ENCODE measurements at regions not wholly inside any gene's neighbourhood (a gene's known extent, or its start where the extent isn't known, plus 50 kb on each side); places are given as distances from the start of the nearest gene placed in this dataset.

- TF ChIP-seq CTCF (IDR thresholded peaks at IDR 0.05) (no peak), POLR2A (IDR thresholded peaks at IDR 0.05) (no peak)
Observed at GRCh38 chr7:1378610-1379601, 80.4 kb downstream of the MICALL2 start.
